Inflammatory macrophage (primary cell): ENCODE measurements at regions not wholly inside any gene's neighbourhood (a gene's known extent, or its start where the extent isn't known, plus 50 kb on each side); places are given as distances from the start of the nearest gene placed in this dataset.

Experiments used
- DNase-seq, 2 donors: peaks; one replicate each; pipeline ENCODE4 v3.0.0-alpha.2; 2020 to 2022

GRCh38 chr14:27006570-27006969 lies 408.7 kb upstream of the NOVA1 start:
- DNase-seq = no peak

GRCh38 chr14:27008187-27008586 lies 410.4 kb upstream of the NOVA1 start:
- DNase-seq = no peak

GRCh38 chr14:27012641-27013040 lies 414.8 kb upstream of the NOVA1 start:
- no peak for DNase-seq

- DNase-seq = no peak
Observed at GRCh38 chr14:27013678-27014077, 415.8 kb upstream of the NOVA1 start.

- no peak for DNase-seq
Observed at GRCh38 chr14:27015065-27015464, 417.2 kb upstream of the NOVA1 start.

- no peak for DNase-seq
Observed at GRCh38 chr14:27025648-27026047, 427.8 kb upstream of the NOVA1 start.

GRCh38 chr14:27026097-27026496 lies 428.3 kb upstream of the NOVA1 start:
- no peak for DNase-seq

- DNase-seq = no peak
Observed at GRCh38 chr14:27040552-27040951, 442.7 kb upstream of the NOVA1 start.

GRCh38 chr14:27049701-27050100 lies 451.9 kb upstream of the NOVA1 start:
- no peak for DNase-seq

GRCh38 chr14:27050208-27050607 lies 452.4 kb upstream of the NOVA1 start:
- no peak for DNase-seq

GRCh38 chr14:27056586-27056985 lies 458.8 kb upstream of the NOVA1 start:
- no peak for DNase-seq

- DNase-seq = no peak
Observed at GRCh38 chr14:27061299-27061698, 463.5 kb upstream of the NOVA1 start.

- no peak for DNase-seq
Observed at GRCh38 chr14:27063959-27064358, 466.1 kb upstream of the NOVA1 start.

- no peak for DNase-seq
Observed at GRCh38 chr14:27065886-27066285, 468.1 kb upstream of the NOVA1 start.

GRCh38 chr14:27067961-27068360 lies 470.1 kb upstream of the NOVA1 start:
- no peak for DNase-seq

- DNase-seq = no peak
Observed at GRCh38 chr14:27072589-27072988, 474.8 kb upstream of the NOVA1 start.

GRCh38 chr14:27075503-27075902 lies 477.7 kb upstream of the NOVA1 start:
- no peak for DNase-seq

GRCh38 chr14:27077214-27077613 lies 479.4 kb upstream of the NOVA1 start:
- no peak for DNase-seq

- DNase-seq = no peak
Observed at GRCh38 chr14:27077710-27078109, 479.9 kb upstream of the NOVA1 start.

GRCh38 chr14:27078191-27078590 lies 480.4 kb upstream of the NOVA1 start:
- DNase-seq = no peak

GRCh38 chr14:27079716-27080115 lies 481.9 kb upstream of the NOVA1 start:
- DNase-seq = no peak

GRCh38 chr14:27085500-27085899 lies 487.7 kb upstream of the NOVA1 start:
- no peak for DNase-seq

GRCh38 chr14:27090716-27091115 lies 492.9 kb upstream of the NOVA1 start:
- DNase-seq = no peak

GRCh38 chr14:27091973-27092372 lies 494.1 kb upstream of the NOVA1 start:
- no peak for DNase-seq

GRCh38 chr14:27096091-27096490 lies 498.3 kb upstream of the NOVA1 start:
- DNase-seq = no peak

GRCh38 chr14:27098451-27098850 lies 500.6 kb upstream of the NOVA1 start:
- DNase-seq = no peak
